ENCODE measurements at regions not wholly inside any gene's neighbourhood (a gene's known extent, or its start where the extent isn't known, plus 50 kb on each side); places are given as distances from the start of the nearest gene placed in this dataset.
"Not testable (repeated sequence)": the region's sequence is repeated elsewhere in the genome, so short reads cannot be mapped to it uniquely, and the experiment has no call there.

DNA sequence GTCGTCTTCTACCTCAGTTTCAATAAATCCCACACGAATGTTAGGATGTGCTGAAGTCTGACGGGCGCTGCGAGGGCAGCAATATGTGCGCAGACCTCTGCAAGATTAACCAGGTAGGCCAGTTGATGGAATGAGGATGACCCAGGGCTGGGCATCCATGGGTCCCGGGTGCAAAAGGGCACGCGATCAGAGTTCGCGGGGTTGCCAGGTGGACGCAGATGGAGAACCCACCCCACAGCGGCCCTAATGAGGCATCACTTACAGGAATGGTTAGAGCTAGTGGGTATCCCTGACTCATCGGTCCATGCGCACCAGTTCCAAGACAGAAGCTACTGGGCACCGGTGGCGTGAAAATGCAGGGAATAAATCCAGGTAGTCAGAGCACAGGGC, 2116.0 kb downstream of the TP53TG3F start:
- BruUV-seq (replicated peaks) = no TSS peak
- H3K4me3 ChIP-seq (ENCODE audit: low read depth, low read length, poor library complexity, severe bottlenecking) = no peak overlapping the region
- POLR2A ChIA-PET (ENCODE audit: low non-redundant PET) = no interaction called here

DNA sequence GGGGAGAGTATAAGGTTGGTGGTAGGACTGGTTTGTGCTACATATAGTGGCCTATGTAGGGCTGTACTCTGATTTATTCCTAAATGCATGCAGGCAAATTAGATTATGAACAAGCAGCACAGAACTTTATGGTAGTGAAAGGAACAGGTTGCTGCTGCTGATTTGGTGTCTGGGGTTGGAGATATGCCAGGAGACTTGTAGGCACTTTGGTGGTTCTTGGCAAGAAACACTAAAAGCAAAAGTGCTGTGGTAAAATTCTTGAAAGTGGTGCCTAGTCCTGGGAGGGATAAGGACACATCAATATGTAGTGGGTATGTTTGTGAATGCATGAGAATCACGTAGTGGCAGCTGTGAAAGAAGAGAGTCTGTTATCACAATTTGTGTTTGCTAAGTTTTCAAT, 2126.0 kb downstream of the TP53TG3F start:
- Histone ChIP-seq H3K9me3 (ENCODE audit: low read depth, low read length, poor library complexity, severe bottlenecking) (peaks cover 26% of the 10 kb centered on the region), H3K4me3 (ENCODE audit: low read depth, low read length, poor library complexity, severe bottlenecking) (no peak overlapping the region), H3K36me3 (ENCODE audit: insufficient read depth, low read length, poor library complexity, severe bottlenecking) (no peaks in the 10 kb centered on the region), H3K4me1 (ENCODE audit: insufficient read depth, low read length, poor library complexity, severe bottlenecking) (no peaks in the 10 kb centered on the region), H3K27me3 (replicated peaks; ENCODE audit: insufficient read depth, low read depth, low read length, poor library complexity) (no peaks in the 10 kb centered on the region), H3K27ac (ENCODE audit: low read depth, low read length, poor library complexity, severe bottlenecking) (no peak overlapping the region)
- POLR2A ChIA-PET (ENCODE audit: low non-redundant PET) = no interaction called here
- TF ChIP-seq, protein P1, sequence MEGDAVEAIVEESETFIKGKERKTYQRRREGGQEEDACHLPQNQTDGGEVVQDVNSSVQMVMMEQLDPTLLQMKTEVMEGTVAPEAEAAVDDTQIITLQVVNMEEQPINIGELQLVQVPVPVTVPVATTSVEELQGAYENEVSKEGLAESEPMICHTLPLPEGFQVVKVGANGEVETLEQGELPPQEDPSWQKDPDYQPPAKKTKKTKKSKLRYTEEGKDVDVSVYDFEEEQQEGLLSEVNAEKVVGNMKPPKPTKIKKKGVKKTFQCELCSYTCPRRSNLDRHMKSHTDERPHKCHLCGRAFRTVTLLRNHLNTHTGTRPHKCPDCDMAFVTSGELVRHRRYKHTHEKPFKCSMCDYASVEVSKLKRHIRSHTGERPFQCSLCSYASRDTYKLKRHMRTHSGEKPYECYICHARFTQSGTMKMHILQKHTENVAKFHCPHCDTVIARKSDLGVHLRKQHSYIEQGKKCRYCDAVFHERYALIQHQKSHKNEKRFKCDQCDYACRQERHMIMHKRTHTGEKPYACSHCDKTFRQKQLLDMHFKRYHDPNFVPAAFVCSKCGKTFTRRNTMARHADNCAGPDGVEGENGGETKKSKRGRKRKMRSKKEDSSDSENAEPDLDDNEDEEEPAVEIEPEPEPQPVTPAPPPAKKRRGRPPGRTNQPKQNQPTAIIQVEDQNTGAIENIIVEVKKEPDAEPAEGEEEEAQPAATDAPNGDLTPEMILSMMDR (conservative IDR thresholded peaks at IDR 0.05; ENCODE audit: low read depth, low read length) = no peak
- TF ChIP-seq EZH2 (IDR thresholded peaks at IDR 0.05; ENCODE audit: borderline replicate concordance, low read depth, low read length, poor library complexity, severe bottlenecking) = no peak
- BruUV-seq (replicated peaks) = no TSS peak
- no peak for DNase-seq (ENCODE audit: low spot score)
- intact Hi-C loops (cut with micrococcal nuclease; ENCODE audit: unreplicated experiment) = no loop called here
- CTCF ChIA-PET = no interaction called here

More for the DNA sequence above, 2116.0 kb downstream of the TP53TG3F start:
- TF ChIP-seq, protein P1 (conservative IDR thresholded peaks at IDR 0.05; ENCODE audit: low read depth, low read length) = no peak
- no peak for TF ChIP-seq EZH2 (IDR thresholded peaks at IDR 0.05; ENCODE audit: borderline replicate concordance, low read depth, low read length, poor library complexity, severe bottlenecking)
- Histone ChIP-seq H3K9me3 (ENCODE audit: low read depth, low read length, poor library complexity, severe bottlenecking) (peaks cover 33% of the 10 kb centered on the region), H3K27ac (ENCODE audit: low read depth, low read length, poor library complexity, severe bottlenecking) (no peak overlapping the region), H3K36me3 (ENCODE audit: insufficient read depth, low read length, poor library complexity, severe bottlenecking) (no peaks in the 10 kb centered on the region), H3K4me1 (ENCODE audit: insufficient read depth, low read length, poor library complexity, severe bottlenecking) (no peaks in the 10 kb centered on the region), H3K27me3 (replicated peaks; ENCODE audit: insufficient read depth, low read depth, low read length, poor library complexity) (no peaks in the 10 kb centered on the region)
- DNase-seq (ENCODE audit: low spot score) = no peak
- CTCF ChIA-PET = no interaction called here
- intact Hi-C loops (cut with micrococcal nuclease; ENCODE audit: unreplicated experiment) = no loop called here

DNA sequence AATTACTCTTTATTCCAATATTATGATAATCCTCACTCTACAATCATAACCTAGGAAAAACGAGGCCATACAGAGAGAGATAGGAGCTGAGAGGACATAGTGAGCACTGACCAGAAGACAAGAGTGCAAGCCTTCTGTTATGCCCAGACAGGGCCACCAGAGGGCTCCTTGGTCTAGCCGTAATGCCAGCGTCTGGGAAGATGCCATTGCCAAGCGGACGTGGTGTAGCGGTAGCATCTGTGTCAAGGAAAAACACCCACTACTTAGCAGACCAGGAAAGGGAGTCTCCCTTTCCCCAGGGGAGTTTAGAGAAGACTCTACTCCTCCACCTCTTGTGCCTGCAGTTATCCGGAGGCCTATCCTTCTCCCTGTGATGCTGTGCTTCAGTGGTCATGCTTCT, 2131.5 kb downstream of the TP53TG3F start:
- POLR2A ChIA-PET (ENCODE audit: low non-redundant PET); CTCF ChIA-PET; H3K4me1 ChIP-seq (ENCODE audit: insufficient read depth, low read length, poor library complexity, severe bottlenecking); H3K36me3 ChIP-seq (ENCODE audit: insufficient read depth, low read length, poor library complexity, severe bottlenecking); H3K27ac ChIP-seq (ENCODE audit: low read depth, low read length, poor library complexity, severe bottlenecking); intact Hi-C loops (cut with micrococcal nuclease; ENCODE audit: unreplicated experiment); H3K4me3 ChIP-seq (ENCODE audit: low read depth, low read length, poor library complexity, severe bottlenecking); BruUV-seq (replicated peaks); H3K27me3 ChIP-seq (replicated peaks; ENCODE audit: insufficient read depth, low read depth, low read length, poor library complexity); DNase-seq (ENCODE audit: low spot score): not testable (repeated sequence)
- peaks cover 23% of the 10 kb centered on the region for H3K9me3 ChIP-seq (ENCODE audit: low read depth, low read length, poor library complexity, severe bottlenecking)

DNA sequence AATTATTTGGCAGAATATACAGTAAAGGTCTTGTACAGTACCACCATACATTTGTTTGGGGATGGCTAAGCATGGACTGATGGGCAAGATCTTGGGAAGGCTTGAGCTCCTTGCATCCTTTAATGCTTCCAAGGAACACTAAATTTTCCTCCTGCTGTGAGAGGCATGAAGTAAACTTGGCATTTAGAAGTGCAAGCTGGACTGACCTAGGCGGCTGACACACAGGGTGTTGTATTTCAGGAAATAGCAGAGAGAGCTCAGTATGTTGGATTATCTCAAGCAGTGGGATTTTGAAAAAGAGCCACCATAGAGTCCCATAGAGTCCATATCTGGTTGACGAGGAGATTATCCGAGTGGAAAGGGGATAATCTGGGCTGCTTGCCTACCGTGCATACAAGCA, 2137.1 kb downstream of the TP53TG3F start:
- BruUV-seq (replicated peaks) = no TSS peak

More for the DNA sequence above, 2137.1 kb downstream of the TP53TG3F start:
- peaks cover 36% of the 10 kb centered on the region for H3K9me3 ChIP-seq (ENCODE audit: low read depth, low read length, poor library complexity, severe bottlenecking)
- TF ChIP-seq EZH2 (IDR thresholded peaks at IDR 0.05; ENCODE audit: borderline replicate concordance, low read depth, low read length, poor library complexity, severe bottlenecking) = no peak
- TF ChIP-seq, protein P1 (conservative IDR thresholded peaks at IDR 0.05; ENCODE audit: low read depth, low read length) = no peak
- H3K36me3 ChIP-seq (ENCODE audit: insufficient read depth, low read length, poor library complexity, severe bottlenecking) = no peaks in the 10 kb centered on the region
- H3K4me3 ChIP-seq (ENCODE audit: low read depth, low read length, poor library complexity, severe bottlenecking) = no peak overlapping the region
- H3K4me1 ChIP-seq (ENCODE audit: insufficient read depth, low read length, poor library complexity, severe bottlenecking) = no peaks in the 10 kb centered on the region
- intact Hi-C loops (cut with micrococcal nuclease; ENCODE audit: unreplicated experiment) = no loop called here
- no peaks in the 10 kb centered on the region for H3K27me3 ChIP-seq (replicated peaks; ENCODE audit: insufficient read depth, low read depth, low read length, poor library complexity)
- no peak overlapping the region for H3K27ac ChIP-seq (ENCODE audit: low read depth, low read length, poor library complexity, severe bottlenecking)
- ChIA-PET POLR2A (ENCODE audit: low non-redundant PET) (no interaction called here), CTCF (no interaction called here)
- no peak for DNase-seq (ENCODE audit: low spot score)
